Cardiac muscle cell (in vitro differentiated cells and primary cell): ENCODE measurements at regions not wholly inside any gene's neighbourhood (a gene's known extent, or its start where the extent isn't known, plus 50 kb on each side); places are given as distances from the start of the nearest gene placed in this dataset.

Experiments
- DNase-seq, 2 donors: peaks; one replicate each; pipeline versions ENCODE4 v3.0.0 to v3.0.0-alpha.2; 2010 to 2017; ENCODE audit warnings: low read depth in 1 of 2, low spot score in 1 of 2
- H3K27ac ChIP-seq: fragments of 200-600 bp; sonication (generic); 2 replicates; pipeline ENCODE4 v1.5.1; 2016
- H3K27me3 ChIP-seq: fragments of 200-600 bp; sonication (generic); 2 replicates; pipeline ENCODE4 v1.6.0; 2016; ENCODE audit warnings: control low read depth
- H3K36me3 ChIP-seq: fragments of 200-600 bp; sonication (generic); 2 replicates; pipeline ENCODE4 v1.5.1; 2016; ENCODE audit warnings: control low read depth
- H3K4me1 ChIP-seq: fragments of 200-600 bp; sonication (generic); 2 replicates; pipeline ENCODE4 v1.8.1; 2017; ENCODE audit warnings: low read depth, mild to moderate bottlenecking, mixed run types
- H3K4me3 ChIP-seq: fragments of 200-600 bp; sonication (generic); 2 replicates; pipeline ENCODE4 v1.5.1; 2016; ENCODE audit warnings: mild to moderate bottlenecking
- H3K9me3 ChIP-seq: fragments of 200-600 bp; sonication (generic); 2 replicates; pipeline ENCODE4 v1.5.1; 2017; ENCODE audit warnings: low read depth, mild to moderate bottlenecking, control low read depth
- TF ChIP-seq, protein P1 (sequence below): IDR thresholded peaks from 2 replicates; pipeline ENCODE4 v1.5.1; 2012; ENCODE audit warnings: low read depth, mild to moderate bottlenecking, low read length

DNA sequence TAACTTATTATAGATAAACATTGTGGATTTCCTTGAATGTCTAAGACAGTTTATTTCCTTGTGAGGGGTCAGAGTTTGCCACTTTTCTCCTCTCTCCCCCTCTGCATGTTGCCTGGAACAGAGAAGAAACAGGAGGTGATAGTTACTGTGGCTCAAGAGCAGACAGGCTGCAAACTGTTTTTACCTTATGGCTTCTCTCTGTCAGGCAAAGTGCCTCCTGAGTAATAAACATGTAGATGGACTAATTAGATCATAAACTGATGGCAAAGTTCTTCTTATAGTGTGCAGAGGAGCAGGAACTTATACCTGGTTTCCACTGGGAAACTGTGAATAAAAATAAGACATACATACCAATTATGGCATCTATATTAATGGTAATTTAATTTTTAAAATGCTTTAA lies 133.1 kb upstream of the CDH12 start:
- TF ChIP-seq, protein P1, sequence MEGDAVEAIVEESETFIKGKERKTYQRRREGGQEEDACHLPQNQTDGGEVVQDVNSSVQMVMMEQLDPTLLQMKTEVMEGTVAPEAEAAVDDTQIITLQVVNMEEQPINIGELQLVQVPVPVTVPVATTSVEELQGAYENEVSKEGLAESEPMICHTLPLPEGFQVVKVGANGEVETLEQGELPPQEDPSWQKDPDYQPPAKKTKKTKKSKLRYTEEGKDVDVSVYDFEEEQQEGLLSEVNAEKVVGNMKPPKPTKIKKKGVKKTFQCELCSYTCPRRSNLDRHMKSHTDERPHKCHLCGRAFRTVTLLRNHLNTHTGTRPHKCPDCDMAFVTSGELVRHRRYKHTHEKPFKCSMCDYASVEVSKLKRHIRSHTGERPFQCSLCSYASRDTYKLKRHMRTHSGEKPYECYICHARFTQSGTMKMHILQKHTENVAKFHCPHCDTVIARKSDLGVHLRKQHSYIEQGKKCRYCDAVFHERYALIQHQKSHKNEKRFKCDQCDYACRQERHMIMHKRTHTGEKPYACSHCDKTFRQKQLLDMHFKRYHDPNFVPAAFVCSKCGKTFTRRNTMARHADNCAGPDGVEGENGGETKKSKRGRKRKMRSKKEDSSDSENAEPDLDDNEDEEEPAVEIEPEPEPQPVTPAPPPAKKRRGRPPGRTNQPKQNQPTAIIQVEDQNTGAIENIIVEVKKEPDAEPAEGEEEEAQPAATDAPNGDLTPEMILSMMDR = no peak
- no peak for DNase-seq
- Histone ChIP-seq H3K27me3 (no peaks in the 10 kb centered on the region), H3K4me3 (no peak overlapping the region), H3K4me1 (no peaks in the 10 kb centered on the region), H3K36me3 (no peaks in the 10 kb centered on the region), H3K27ac (no peak overlapping the region), H3K9me3 (no peaks in the 10 kb centered on the region)

- Histone ChIP-seq H3K4me3 (no peak overlapping the region), H3K27me3 (no peaks in the 10 kb centered on the region), H3K36me3 (no peaks in the 10 kb centered on the region), H3K27ac (no peak overlapping the region), H3K9me3 (no peaks in the 10 kb centered on the region), H3K4me1 (no peaks in the 10 kb centered on the region)
- no peak for DNase-seq
- TF ChIP-seq, protein P1 = no peak
These were observed 132.3 kb upstream of the CDH12 start for GRCh38 chr5:22985446-22985845.

DNA sequence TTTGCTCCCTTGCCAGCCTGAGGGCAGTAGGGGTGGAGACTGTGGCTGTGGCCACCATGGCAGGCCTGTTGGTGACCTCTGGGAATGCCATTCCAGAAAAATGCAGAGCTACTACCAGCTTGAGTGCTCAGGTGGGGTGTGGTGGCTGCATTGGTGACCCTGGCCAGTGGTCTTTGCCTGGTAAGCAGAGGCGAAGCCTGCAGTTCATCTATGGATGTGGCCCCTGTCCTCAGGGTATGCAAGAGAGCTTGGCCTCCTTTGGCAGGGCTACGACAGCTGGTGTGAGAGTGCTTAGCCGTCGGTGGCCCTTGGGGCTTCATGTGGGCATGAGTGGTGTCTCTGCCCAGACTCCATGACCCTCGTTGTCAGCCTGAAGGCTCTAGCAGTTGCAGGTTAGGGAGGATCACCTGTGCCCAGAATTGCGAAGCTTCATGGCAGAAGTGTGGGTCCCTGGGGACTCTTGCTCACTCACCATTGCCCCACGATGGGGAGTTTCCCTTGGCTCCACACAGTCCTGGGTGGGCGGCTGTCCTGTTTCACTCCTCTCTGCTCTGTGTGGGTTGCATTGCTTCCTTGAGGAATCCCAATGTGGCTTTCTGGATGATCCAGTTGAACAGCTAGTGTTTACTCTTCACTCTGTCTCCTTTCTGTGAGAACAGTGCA lies 117.9 kb upstream of the CDH12 start:
- H3K27ac ChIP-seq = no peak overlapping the region
- no peaks in the 10 kb centered on the region for H3K36me3 ChIP-seq

GRCh38 chr5:22970491-22970890 lies 117.3 kb upstream of the CDH12 start:
- no peak for DNase-seq
- Histone ChIP-seq H3K27me3 (no peaks in the 10 kb centered on the region), H3K4me1 (no peaks in the 10 kb centered on the region), H3K9me3 (no peaks in the 10 kb centered on the region), H3K36me3 (no peaks in the 10 kb centered on the region), H3K4me3 (no peak overlapping the region), H3K27ac (no peak overlapping the region)
- TF ChIP-seq, protein P1 = no peak

More for the DNA sequence above, 117.9 kb upstream of the CDH12 start:
- TF ChIP-seq, protein P1 = no peak
- Histone ChIP-seq H3K4me1 (no peaks in the 10 kb centered on the region), H3K27me3 (no peaks in the 10 kb centered on the region), H3K4me3 (no peak overlapping the region), H3K9me3 (no peaks in the 10 kb centered on the region)
- DNase-seq = no peak

DNA sequence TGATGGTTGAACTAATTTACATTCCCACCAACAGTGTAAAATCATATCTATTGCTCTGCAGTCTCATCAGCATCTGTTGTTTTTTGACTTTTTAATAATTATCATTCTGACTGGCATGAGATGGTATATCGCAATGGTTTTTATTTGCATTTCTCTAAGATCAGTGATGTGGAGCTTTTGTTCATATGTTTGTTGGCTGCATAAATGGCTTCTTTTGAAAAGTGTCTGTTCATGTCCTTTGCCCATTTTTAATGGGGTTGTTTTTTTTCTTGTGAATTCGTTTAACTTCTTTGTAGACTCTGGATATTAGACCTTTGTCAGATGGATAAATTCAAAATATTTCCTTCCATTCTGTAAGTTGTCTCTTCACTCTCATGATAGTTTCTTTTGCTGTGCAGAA lies 115.2 kb upstream of the CDH12 start:
- H3K9me3 ChIP-seq = no peaks in the 10 kb centered on the region
- H3K36me3 ChIP-seq = no peaks in the 10 kb centered on the region
- TF ChIP-seq, protein P1 = no peak
- no peaks in the 10 kb centered on the region for H3K4me1 ChIP-seq
- H3K27me3 ChIP-seq = no peaks in the 10 kb centered on the region
- DNase-seq = no peak
- H3K27ac ChIP-seq = no peak overlapping the region
- H3K4me3 ChIP-seq = no peak overlapping the region
